ENCODE measurements at regions not wholly inside any gene's neighbourhood (a gene's known extent, or its start where the extent isn't known, plus 50 kb on each side); places are given as distances from the start of the nearest gene placed in this dataset.
A peak's percentile ranks its signal among the peaks of the same experiment; 100 is the strongest.

GRCh38 chr9:85213650-85214607 is 527.8 kb downstream of the AGTPBP1 start:
- intact Hi-C loops (cut with DNase I; ENCODE audit: low total_unique reads), result no loop called here
- TF ChIP-seq POLR2A (IDR thresholded peaks at IDR 0.05) (no peak), CTCF (IDR thresholded peaks at IDR 0.05) (no peak)
- DNase-seq (ENCODE audit: low spot score in 2 of 2), result no peak
- H3K4me3 ChIP-seq (ENCODE audit: low read depth, poor library complexity, severe bottlenecking), result no peak overlapping the region
- WGBS, 2 donors, result 62 to 71% methylated on average over 4 of the region's 4 CpGs

GRCh38 chr9:85212887-85213286 is 528.9 kb downstream of the AGTPBP1 start:
- peak in 1 of 2 donors; percentile 26 for DNase-seq (ENCODE audit: low spot score in 2 of 2)
- 7 to 28% methylated on average over 2 of the region's 2 CpGs for WGBS, 2 donors
- intact Hi-C loops (cut with DNase I; ENCODE audit: low total_unique reads), result no loop called here
- H3K4me3 ChIP-seq (ENCODE audit: low read depth, poor library complexity, severe bottlenecking), result no peak overlapping the region
- TF ChIP-seq POLR2A (IDR thresholded peaks at IDR 0.05) (no peak), CTCF (IDR thresholded peaks at IDR 0.05) (no peak)

GRCh38 chr9:85212209-85212608 is 529.5 kb downstream of the AGTPBP1 start:
- intact Hi-C loops (cut with DNase I; ENCODE audit: low total_unique reads), result no loop called here
- WGBS, 2 donors, result 17 to 19% methylated on average over 4 of the region's 4 CpGs
- DNase-seq (ENCODE audit: low spot score in 2 of 2), result peak in 1 of 2 donors; percentile 18
- H3K4me3 ChIP-seq (ENCODE audit: low read depth, poor library complexity, severe bottlenecking), result no peak overlapping the region
- TF ChIP-seq CTCF (IDR thresholded peaks at IDR 0.05) (no peak), POLR2A (IDR thresholded peaks at IDR 0.05) (no peak)

GRCh38 chr9:85208666-85209065 is 533.1 kb downstream of the AGTPBP1 start:
- intact Hi-C loops (cut with DNase I; ENCODE audit: low total_unique reads), result no loop called here
- WGBS, 2 donors, result 68 to 84% methylated on average over 1 of the region's 1 CpG
- no peak for TF ChIP-seq CTCF (IDR thresholded peaks at IDR 0.05)
- TF ChIP-seq POLR2A (IDR thresholded peaks at IDR 0.05), result no peak
- no peak for DNase-seq (ENCODE audit: low spot score in 2 of 2)
- H3K4me3 ChIP-seq (ENCODE audit: low read depth, poor library complexity, severe bottlenecking), result no peak overlapping the region

GRCh38 chr9:85204176-85204575 is 534.6 kb downstream of the NTRK2 start:
- WGBS, 2 donors, result 62 to 84% methylated on average over 3 of the region's 3 CpGs
- DNase-seq (ENCODE audit: low spot score in 2 of 2), result no peak
- intact Hi-C loops (cut with DNase I; ENCODE audit: low total_unique reads), result no loop called here
- H3K4me3 ChIP-seq (ENCODE audit: low read depth, poor library complexity, severe bottlenecking), result no peak overlapping the region
- no peak for TF ChIP-seq POLR2A (IDR thresholded peaks at IDR 0.05)
- TF ChIP-seq CTCF (IDR thresholded peaks at IDR 0.05), result no peak
